Osteocyte (in vitro differentiated cells): ENCODE measurements at regions not wholly inside any gene's neighbourhood (a gene's known extent, or its start where the extent isn't known, plus 50 kb on each side); places are given as distances from the start of the nearest gene placed in this dataset.

Source experiments
- DNase-seq: peaks from one replicate; pipeline ENCODE4 v3.0.0; 2021; ENCODE audit warnings: mixed read lengths; ENCODE audit not compliant: unreplicated experiment; ENCODE audit errors: extremely low spot score
- H3K27ac Mint-ChIP-seq: one replicate; pipeline ENCODE4 v1.8.0; 2021; ENCODE audit warnings: mild to moderate bottlenecking, mixed read lengths; ENCODE audit not compliant: unreplicated experiment
- H3K27me3 Mint-ChIP-seq: one replicate; pipeline ENCODE4 v1.8.0; 2021; ENCODE audit warnings: mixed read lengths; ENCODE audit not compliant: unreplicated experiment
- H3K36me3 Mint-ChIP-seq: one replicate; pipeline ENCODE4 v1.8.0; 2021; ENCODE audit warnings: mixed read lengths; ENCODE audit not compliant: unreplicated experiment
- H3K4me1 Mint-ChIP-seq: one replicate; pipeline ENCODE4 v1.8.0; 2021; ENCODE audit warnings: mixed read lengths; ENCODE audit not compliant: unreplicated experiment
- H3K4me3 Mint-ChIP-seq: one replicate; pipeline ENCODE4 v1.8.0; 2021; ENCODE audit warnings: mild to moderate bottlenecking, moderate library complexity, mixed read lengths; ENCODE audit not compliant: unreplicated experiment
- H3K9me3 Mint-ChIP-seq: one replicate; pipeline ENCODE4 v1.8.0; 2021; ENCODE audit warnings: mixed read lengths; ENCODE audit not compliant: unreplicated experiment
- CTCF ChIP-seq: fragments of 200-600 bp; sonication (generic); IDR thresholded peaks from 2 replicates; pipeline ENCODE4 v1.5.0; 2021; ENCODE audit warnings: antibody characterized with exemption, mild to moderate bottlenecking, moderate library complexity

- no peak for DNase-seq
- peaks cover 15% of the 10 kb centered on the region for H3K27me3 Mint-ChIP-seq
- H3K27ac Mint-ChIP-seq, result no peak overlapping the region
- no peak overlapping the region for H3K4me3 Mint-ChIP-seq
- no peaks in the 10 kb centered on the region for H3K9me3 Mint-ChIP-seq
- no peak for TF ChIP-seq CTCF
- no peaks in the 10 kb centered on the region for H3K36me3 Mint-ChIP-seq
- H3K4me1 Mint-ChIP-seq, result no peaks in the 10 kb centered on the region
Observed at GRCh38 chr17:79251824-79252223, 177.2 kb downstream of the ENGASE start.

GRCh38 chr17:79249929-79250521, 175.4 kb downstream of the ENGASE start:
- Mint-ChIP-seq H3K4me3 (no peak overlapping the region), H3K27me3 (peaks cover 21% of the 10 kb centered on the region), H3K27ac (no peak overlapping the region), H3K36me3 (no peaks in the 10 kb centered on the region), H3K4me1 (no peaks in the 10 kb centered on the region), H3K9me3 (no peaks in the 10 kb centered on the region)
- no peak for DNase-seq
- no peak for TF ChIP-seq CTCF

GRCh38 chr17:79248843-79249493, 174.3 kb downstream of the ENGASE start:
- DNase-seq, result no peak
- TF ChIP-seq CTCF, result no peak
- H3K4me3 Mint-ChIP-seq, result no peak overlapping the region
- H3K27ac Mint-ChIP-seq, result no peak overlapping the region
- H3K9me3 Mint-ChIP-seq, result no peaks in the 10 kb centered on the region
- peaks cover 21% of the 10 kb centered on the region for H3K27me3 Mint-ChIP-seq
- H3K36me3 Mint-ChIP-seq, result no peaks in the 10 kb centered on the region
- no peaks in the 10 kb centered on the region for H3K4me1 Mint-ChIP-seq

GRCh38 chr17:79246225-79247190, 171.9 kb downstream of the ENGASE start:
- no peak for DNase-seq
- Mint-ChIP-seq H3K27me3 (peaks cover 17% of the 10 kb centered on the region), H3K4me1 (no peaks in the 10 kb centered on the region), H3K36me3 (no peaks in the 10 kb centered on the region), H3K9me3 (no peaks in the 10 kb centered on the region), H3K4me3 (no peak overlapping the region), H3K27ac (no peak overlapping the region)
- TF ChIP-seq CTCF, result no peak

- DNase-seq, result no peak
- H3K4me1 Mint-ChIP-seq, result no peaks in the 10 kb centered on the region
- peaks cover 15% of the 10 kb centered on the region for H3K27me3 Mint-ChIP-seq
- TF ChIP-seq CTCF, result no peak
- no peaks in the 10 kb centered on the region for H3K9me3 Mint-ChIP-seq
- no peak overlapping the region for H3K27ac Mint-ChIP-seq
- H3K36me3 Mint-ChIP-seq, result no peaks in the 10 kb centered on the region
- H3K4me3 Mint-ChIP-seq, result no peak overlapping the region
Observed at GRCh38 chr17:79244665-79245064, 170.0 kb downstream of the ENGASE start.
